ENCODE measurements at regions not wholly inside any gene's neighbourhood (a gene's known extent, or its start where the extent isn't known, plus 50 kb on each side); places are given as distances from the start of the nearest gene placed in this dataset.

DNA sequence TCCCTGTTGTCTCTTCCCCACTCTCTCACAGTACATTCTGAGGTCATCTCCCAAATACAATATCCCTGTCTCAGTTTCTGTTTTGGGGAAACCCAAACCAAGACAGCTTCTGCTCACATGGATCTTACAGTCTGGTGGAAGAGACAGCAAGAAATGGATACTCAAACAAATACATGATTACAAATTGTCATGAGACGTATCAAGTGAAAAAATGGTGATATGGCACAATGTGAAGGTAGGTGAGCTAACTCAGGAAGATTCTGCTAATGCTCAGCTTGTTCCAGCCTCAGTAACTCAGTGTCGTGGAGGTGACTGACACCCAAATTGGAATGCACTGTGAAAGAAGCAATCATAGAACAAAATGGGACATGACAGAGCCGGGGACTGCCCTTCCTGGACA is 68.3 kb downstream of the CHST1 start:
- intact Hi-C loops (cut with DNase I; ENCODE audit: low total_unique reads) = no loop called here
- Histone ChIP-seq H3K36me3 (no peaks in the 10 kb centered on the region), H3K4me3 (no peak overlapping the region), H3K27ac (no peak overlapping the region), H3K4me1 (no peaks in the 10 kb centered on the region), H3K27me3 (peaks cover 0 to 3% (median 0%) of the 10 kb centered on the region in 3 donors), H3K9me3 (peaks cover 0 to 9% (median 0%) of the 10 kb centered on the region in 3 donors)
- in situ Hi-C loops (cut with MboI; ENCODE audit: low sequenced_read_pairs in 4 of 4) = no loop called here
- DNase-seq (no peak), ATAC-seq (no peak)
- TF ChIP-seq POLR2A (IDR thresholded peaks at IDR 0.05) = no peak
- TF ChIP-seq, protein P1, sequence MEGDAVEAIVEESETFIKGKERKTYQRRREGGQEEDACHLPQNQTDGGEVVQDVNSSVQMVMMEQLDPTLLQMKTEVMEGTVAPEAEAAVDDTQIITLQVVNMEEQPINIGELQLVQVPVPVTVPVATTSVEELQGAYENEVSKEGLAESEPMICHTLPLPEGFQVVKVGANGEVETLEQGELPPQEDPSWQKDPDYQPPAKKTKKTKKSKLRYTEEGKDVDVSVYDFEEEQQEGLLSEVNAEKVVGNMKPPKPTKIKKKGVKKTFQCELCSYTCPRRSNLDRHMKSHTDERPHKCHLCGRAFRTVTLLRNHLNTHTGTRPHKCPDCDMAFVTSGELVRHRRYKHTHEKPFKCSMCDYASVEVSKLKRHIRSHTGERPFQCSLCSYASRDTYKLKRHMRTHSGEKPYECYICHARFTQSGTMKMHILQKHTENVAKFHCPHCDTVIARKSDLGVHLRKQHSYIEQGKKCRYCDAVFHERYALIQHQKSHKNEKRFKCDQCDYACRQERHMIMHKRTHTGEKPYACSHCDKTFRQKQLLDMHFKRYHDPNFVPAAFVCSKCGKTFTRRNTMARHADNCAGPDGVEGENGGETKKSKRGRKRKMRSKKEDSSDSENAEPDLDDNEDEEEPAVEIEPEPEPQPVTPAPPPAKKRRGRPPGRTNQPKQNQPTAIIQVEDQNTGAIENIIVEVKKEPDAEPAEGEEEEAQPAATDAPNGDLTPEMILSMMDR (IDR thresholded peaks at IDR 0.05 in 4 of 5, conservative IDR thresholded peaks at IDR 0.05 in 1 of 5) = no peak

DNA sequence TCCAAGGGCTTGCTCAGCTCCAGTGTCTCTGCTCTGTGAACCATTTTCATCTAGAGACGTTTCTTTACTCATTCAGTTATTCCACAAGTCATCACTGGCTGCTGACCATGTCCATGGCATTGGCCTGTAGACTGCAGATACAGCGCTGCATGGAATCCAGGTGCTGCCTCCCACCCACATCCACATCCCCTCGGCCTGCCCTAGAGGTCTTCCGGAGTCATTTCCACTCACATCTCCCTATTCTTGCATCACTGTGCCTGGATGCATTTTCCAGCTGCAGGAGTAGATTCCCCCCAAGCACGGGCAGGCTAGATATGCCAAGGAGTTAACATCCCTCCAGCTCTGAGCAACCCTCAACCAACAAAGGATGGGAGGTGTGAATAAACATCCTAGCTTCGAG is 68.9 kb downstream of the CHST1 start:
- H3K27ac ChIP-seq = no peak overlapping the region
- TF ChIP-seq, protein P1 (IDR thresholded peaks at IDR 0.05 in 4 of 5, conservative IDR thresholded peaks at IDR 0.05 in 1 of 5) = no peak
- TF ChIP-seq POLR2A (IDR thresholded peaks at IDR 0.05) = no peak
- intact Hi-C loops (cut with DNase I; ENCODE audit: low total_unique reads) = no loop called here
- no peaks in the 10 kb centered on the region for H3K36me3 ChIP-seq
- H3K4me1 ChIP-seq = no peaks in the 10 kb centered on the region
- H3K9me3 ChIP-seq = peaks cover 0 to 6% (median 0%) of the 10 kb centered on the region in 3 donors
- no peak overlapping the region for H3K4me3 ChIP-seq
- ATAC-seq (no peak), DNase-seq (no peak)
- in situ Hi-C loops (cut with MboI; ENCODE audit: low sequenced_read_pairs in 4 of 4) = no loop called here
- no peaks in the 10 kb centered on the region for H3K27me3 ChIP-seq

DNA sequence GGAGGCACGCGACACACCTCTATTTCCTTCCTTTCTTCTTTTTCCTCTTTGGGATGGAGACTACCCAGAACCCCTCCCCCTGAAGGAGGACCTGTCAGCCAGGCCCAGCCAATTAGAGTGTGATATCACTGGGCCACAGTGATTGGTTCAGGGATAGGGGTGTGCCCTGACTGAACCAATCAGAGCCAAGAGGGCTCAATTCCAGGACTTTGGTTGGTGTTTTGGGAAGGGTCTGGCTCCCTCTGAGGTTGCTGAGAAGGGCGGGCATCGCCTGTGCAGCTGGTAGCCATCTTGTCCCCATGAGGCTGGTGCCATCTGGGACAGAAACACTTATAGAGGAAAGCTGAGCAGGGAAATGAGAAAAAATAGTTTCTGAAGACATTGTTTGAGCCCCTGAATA is 71.4 kb downstream of the CHST1 start:
- ATAC-seq = no peak
- H3K9me3 ChIP-seq = no peaks in the 10 kb centered on the region
- no peak for DNase-seq
- in situ Hi-C loops (cut with MboI; ENCODE audit: low sequenced_read_pairs in 4 of 4) = no loop called here
- H3K36me3 ChIP-seq = no peaks in the 10 kb centered on the region
- no peaks in the 10 kb centered on the region for H3K27me3 ChIP-seq
- H3K27ac ChIP-seq = no peak overlapping the region
- intact Hi-C loops (cut with DNase I; ENCODE audit: low total_unique reads) = no loop called here
- no peaks in the 10 kb centered on the region for H3K4me1 ChIP-seq
- H3K4me3 ChIP-seq = no peak overlapping the region
- TF ChIP-seq, protein P1 (IDR thresholded peaks at IDR 0.05 in 4 of 5, conservative IDR thresholded peaks at IDR 0.05 in 1 of 5) = no peak
- TF ChIP-seq POLR2A (IDR thresholded peaks at IDR 0.05) = no peak

DNA sequence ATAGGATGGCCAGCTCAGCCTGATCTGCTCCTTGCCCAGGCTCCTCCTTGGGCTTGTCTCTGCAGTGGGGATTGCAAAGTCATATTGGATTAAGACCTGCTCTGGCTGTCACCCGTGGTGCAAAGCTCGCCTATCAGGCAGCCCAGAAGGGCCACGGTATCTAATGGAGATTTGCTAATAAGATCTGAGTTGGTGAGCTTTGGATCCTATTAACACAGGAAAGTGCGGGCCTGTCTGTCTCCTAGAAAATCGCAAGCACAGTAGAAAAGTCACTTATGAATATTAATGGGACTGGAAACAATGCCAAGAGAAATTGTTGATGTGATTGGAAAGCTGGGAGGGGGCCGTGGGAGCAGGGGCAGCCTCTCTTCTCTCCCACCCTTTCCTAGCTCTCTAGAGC is 72.8 kb downstream of the CHST1 start:
- intact Hi-C loops (cut with DNase I; ENCODE audit: low total_unique reads) (no loop called here), in situ Hi-C loops (cut with MboI; ENCODE audit: low sequenced_read_pairs in 4 of 4) (no loop called here)
- Histone ChIP-seq H3K36me3 (no peaks in the 10 kb centered on the region), H3K4me1 (no peaks in the 10 kb centered on the region), H3K27me3 (no peaks in the 10 kb centered on the region), H3K4me3 (no peak overlapping the region), H3K9me3 (no peaks in the 10 kb centered on the region), H3K27ac (no peak overlapping the region)
- ATAC-seq (no peak), DNase-seq (no peak)
- no peak for TF ChIP-seq POLR2A (IDR thresholded peaks at IDR 0.05)
- TF ChIP-seq, protein P1 (IDR thresholded peaks at IDR 0.05 in 4 of 5, conservative IDR thresholded peaks at IDR 0.05 in 1 of 5) = no peak

DNA sequence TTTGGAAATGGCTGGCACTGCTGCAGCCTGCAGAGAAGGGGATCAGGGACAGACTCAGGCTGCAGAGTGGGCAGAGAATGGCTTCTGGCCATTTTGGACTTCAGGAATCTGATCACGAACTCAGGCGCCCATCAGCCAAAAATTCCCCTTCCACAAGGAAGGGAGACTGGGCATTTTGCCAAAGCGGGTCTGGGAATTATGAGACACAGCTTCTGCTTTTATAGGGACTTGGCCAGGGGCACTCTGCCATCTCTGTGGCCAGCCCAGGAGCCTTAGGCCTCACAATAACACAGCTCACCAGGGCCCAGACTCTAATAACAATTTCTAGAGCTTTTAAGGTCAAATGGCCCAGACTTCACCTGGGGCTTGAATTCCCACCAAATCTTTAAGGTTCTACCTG is 74.7 kb downstream of the CHST1 start:
- H3K36me3 ChIP-seq = no peaks in the 10 kb centered on the region
- DNase-seq (no peak), ATAC-seq (no peak)
- TF ChIP-seq, protein P1 (IDR thresholded peaks at IDR 0.05 in 4 of 5, conservative IDR thresholded peaks at IDR 0.05 in 1 of 5) = no peak
- no peak for TF ChIP-seq POLR2A (IDR thresholded peaks at IDR 0.05)
- no peak overlapping the region for H3K4me3 ChIP-seq
- in situ Hi-C loops (cut with MboI; ENCODE audit: low sequenced_read_pairs in 4 of 4) (no loop called here), intact Hi-C loops (cut with DNase I; ENCODE audit: low total_unique reads) (no loop called here)
- no peaks in the 10 kb centered on the region for H3K4me1 ChIP-seq
- H3K27me3 ChIP-seq = no peaks in the 10 kb centered on the region
- no peaks in the 10 kb centered on the region for H3K9me3 ChIP-seq
- no peak overlapping the region for H3K27ac ChIP-seq
